HG03439 (cell line): ENCODE measurements at regions not wholly inside any gene's neighbourhood (a gene's known extent, or its start where the extent isn't known, plus 50 kb on each side); places are given as distances from the start of the nearest gene placed in this dataset.
"Not testable (repeated sequence)": the region's sequence is repeated elsewhere in the genome, so short reads cannot be mapped to it uniquely, and the experiment has no call there.

Experiments used
- ATAC-seq: cut with Tn5 transposase; IDR thresholded peaks from one replicate; pipeline ENCODE4 v1.9.1; 2021; ENCODE audit warnings: mild to moderate bottlenecking, moderate library complexity; ENCODE audit not compliant: unreplicated experiment

DNA sequence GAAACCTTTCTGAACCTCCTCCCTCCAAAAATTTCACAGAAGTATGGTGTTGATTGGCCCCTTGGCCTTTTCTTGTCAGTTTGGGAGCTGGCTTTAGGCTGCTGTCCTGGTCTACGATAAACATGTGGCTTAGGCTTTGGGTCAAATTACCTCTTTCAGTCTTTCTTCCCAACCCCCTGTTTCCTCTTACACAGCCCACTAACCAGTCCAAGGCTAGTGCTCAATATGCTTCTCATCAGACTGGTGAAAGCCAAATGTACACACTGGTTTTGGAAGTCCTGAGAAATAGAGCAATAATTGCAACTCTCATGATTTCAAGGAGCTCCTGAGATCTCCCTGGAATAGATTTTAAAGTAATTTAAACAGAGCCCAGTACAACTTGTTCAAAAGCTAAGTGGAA, 933.7 kb upstream of the GJE1 start:
- no peak for ATAC-seq

DNA sequence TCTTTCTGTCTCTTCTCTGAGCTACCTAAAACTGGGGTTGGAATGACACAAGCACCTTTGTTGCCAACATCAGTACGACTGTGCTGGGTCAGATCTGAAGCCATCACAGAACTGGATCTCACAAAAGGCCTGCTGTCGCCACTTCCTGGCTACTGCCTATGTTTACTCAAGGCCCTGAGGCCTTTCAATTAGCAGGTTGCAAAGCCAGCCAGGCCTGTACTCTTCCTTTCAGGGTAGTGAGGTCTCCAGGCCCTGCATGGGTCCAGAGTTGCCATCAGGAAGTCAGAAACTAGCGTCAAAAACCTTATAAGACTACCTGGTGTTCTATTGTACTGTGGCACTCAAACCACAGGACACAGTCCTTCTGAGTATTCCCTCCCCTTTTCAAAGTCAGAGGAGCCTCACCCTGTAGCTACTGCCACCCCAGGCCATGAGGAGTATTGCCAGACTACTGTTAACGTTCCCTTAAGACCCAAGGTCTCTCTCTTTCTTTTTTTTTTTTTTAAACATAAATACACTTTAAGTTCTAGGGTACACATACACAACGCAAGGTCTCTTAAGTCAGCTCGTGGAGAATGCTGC, 937.4 kb upstream of the GJE1 start:
- ATAC-seq, result no peak

GRCh38 chr6:141183368-141183767, 949.4 kb upstream of the GJE1 start:
- no peak for ATAC-seq

GRCh38 chr6:141175458-141175857, 957.3 kb upstream of the GJE1 start:
- not testable (repeated sequence) for ATAC-seq

- ATAC-seq, result no peak
Observed at GRCh38 chr6:141174932-141175331, 957.8 kb upstream of the GJE1 start.

DNA sequence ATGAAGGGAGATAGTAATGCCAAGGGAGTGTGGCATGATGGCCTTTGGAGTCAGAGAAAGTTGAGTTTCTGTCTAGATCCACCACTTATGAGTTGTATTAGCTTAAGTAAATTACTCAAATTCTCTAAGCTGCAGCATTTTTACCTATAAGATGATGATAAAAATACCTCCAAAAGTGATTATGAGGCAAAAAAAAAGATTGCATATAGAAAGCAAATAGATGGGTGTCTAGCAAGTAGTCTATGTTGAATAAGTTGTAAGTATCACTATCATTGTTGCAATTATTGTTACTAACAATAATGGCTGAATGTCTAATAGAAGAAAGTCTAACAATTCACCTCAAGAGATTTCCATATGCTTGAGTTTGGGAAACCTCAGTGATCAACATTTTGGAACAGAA, 959.2 kb upstream of the GJE1 start:
- no peak for ATAC-seq

DNA sequence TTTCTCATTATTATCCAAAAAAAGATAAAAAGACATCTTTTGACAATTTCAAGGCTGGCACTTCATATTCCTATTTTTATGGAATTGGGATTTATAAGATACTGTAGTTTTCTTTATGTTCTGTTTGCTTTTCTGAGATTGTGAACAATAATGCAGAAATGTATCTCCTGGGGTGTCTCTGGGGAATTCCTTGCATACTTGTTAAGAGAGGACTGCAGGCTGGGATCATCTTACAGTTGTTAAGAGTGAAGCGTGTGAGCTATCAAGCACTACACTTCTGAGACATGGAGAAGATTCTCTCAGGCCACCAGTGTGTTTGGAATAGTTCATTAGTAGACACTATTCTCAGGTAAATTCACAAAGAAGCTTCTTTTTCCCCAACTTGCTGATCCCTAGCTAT, 963.3 kb upstream of the GJE1 start:
- no peak for ATAC-seq

DNA sequence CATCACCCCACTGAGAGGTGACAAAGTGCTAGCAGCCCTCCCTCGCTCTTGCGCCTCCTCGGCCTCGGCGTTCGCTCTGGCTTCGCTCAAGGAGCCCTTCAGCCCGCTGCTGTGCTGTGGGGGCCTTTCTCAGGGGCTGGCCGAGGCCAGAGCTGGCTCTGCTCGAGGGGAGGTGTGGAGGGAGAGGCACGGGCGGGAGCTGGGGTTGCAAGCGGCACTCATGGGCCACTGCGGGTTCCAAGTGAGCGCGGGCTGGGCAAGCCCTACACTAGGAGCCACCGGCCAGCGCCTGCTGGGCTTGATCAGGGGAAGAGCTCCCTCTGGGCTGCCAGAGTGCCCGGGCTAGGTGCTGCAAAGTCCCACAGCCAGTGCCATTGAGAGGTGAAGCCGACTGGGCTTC, 964.8 kb upstream of the GJE1 start:
- no peak for ATAC-seq

GRCh38 chr6:141165002-141165665, 967.6 kb upstream of the GJE1 start:
- ATAC-seq, result no peak

DNA sequence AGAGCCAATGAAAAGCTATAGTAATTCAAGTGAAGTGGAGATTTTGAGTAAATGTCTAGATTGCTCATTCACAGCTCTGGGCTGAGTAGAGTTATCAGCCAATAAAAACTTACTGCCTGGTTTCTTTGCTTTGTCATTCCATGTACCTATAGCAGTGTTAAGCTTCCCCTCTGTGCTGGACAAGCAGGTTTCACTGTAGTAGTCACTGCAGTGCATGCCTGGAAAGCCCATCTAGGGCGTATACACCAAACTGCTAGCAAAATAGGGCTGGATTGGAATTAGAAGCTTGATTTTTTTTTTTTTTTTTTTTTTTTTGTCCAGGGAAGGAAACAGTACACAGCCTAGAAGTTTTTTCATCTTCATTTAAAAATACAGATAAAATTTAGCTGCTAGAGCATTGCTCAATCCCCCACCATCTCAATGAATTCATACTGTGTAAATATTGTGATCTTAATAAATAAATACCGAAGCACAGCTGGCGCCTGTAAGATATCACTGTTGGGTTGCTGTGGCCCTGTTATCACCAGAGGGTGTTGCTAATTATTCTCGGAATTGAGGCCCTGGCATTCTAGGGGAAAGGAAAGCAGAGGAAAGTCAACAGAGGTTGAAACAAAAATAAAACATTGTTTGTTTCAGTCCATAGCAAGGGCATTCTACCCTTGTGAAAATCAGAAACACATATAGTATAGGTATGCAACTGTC, 968.5 kb upstream of the GJE1 start:
- ATAC-seq, result no peak

GRCh38 chr6:141163107-141163506, 969.6 kb upstream of the GJE1 start:
- ATAC-seq, result no peak

DNA sequence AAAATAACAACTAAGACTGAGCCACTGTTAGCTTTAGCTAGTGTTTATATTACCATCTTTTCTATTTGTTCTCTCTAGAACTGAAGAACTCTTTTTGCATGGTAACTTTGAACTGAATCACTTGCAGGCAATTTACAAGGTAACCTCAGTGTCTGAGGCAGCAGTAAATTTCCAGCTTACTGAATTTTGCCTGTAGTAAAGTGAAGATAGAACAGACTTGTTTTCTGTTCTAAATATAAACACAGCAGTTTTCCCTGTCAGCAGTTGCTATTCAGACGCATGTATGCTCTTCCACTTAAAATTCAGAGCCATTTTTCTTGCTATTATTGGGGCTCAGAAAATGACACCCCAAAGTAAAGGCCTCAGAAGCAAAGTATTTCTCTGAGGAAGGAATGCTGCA, 974.0 kb upstream of the GJE1 start:
- no peak for ATAC-seq

DNA sequence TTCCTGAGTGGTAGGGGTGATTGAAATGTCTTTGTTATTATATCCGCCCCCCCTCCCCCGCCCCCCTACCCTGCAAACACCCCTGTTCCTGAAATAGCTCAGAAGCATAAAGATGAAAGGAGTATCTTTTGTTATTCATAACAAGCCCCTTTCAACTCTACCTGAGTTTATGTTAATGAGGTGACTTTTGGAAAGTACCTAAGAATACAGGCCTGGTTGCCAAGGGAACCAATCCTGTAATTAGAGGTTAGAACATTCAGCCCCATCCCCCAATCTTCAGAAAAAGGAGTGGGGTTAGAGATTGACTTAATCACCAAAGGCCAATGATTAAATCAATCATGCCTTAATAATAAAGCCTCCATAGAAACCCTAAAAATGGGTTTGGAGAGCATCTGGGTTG, 979.2 kb upstream of the GJE1 start:
- ATAC-seq, result no peak

- no peak for ATAC-seq
Observed at GRCh38 chr6:141152951-141153350, 979.8 kb upstream of the GJE1 start.

GRCh38 chr6:141151710-141152417, 980.9 kb upstream of the GJE1 start:
- no peak for ATAC-seq

- no peak for ATAC-seq
Observed at GRCh38 chr6:141141870-141142269, 990.9 kb upstream of the GJE1 start.

- no peak for ATAC-seq
Observed at GRCh38 chr6:141140905-141141304, 991.8 kb upstream of the GJE1 start.

GRCh38 chr6:141139461-141139860, 993.3 kb upstream of the GJE1 start:
- ATAC-seq, result no peak

GRCh38 chr6:141134723-141135122, 998.0 kb upstream of the GJE1 start:
- no peak for ATAC-seq

DNA sequence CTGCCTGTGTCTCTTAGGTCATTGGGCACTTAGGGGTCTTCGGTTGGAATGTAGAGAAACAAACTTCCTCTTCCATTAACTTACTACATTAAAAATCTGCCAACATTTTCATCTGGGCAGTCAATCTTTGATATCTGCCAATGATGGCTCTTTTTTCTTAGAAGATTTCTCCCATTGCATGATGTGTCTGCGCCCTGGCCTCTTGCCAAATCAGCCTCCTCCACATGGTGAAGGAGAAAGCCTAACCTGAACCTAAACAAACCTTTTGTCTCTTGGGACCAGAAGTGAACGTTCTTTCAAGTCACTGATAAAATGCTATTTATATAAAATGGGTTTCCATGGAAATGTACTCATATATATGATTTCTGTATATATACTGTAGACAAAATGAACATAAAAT, 998.9 kb upstream of the GJE1 start:
- ATAC-seq, result no peak

DNA sequence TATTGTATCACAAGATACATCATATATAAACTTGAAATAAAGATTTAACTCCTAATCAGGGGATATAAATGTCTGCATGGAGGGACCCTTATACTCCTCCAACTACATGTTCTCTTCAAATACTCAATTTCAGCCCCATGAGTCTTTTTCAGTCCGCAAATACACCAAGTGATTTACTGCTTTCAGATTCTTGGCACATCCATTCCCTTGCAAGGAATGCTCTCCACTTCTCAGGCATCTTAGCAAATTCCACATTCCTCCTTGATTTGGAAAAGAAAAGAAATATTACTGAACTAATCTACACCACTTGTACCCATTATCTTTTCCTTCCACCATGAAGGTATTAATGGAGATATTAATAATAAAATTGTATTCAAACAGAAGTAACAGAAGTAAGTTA, 999.4 kb upstream of the GJE1 start:
- ATAC-seq, result no peak

GRCh38 chr6:141131616-141132015, 1001.1 kb upstream of the GJE1 start:
- ATAC-seq, result no peak
